Omental fat pad (tissue), 3 donors: ENCODE measurements at regions not wholly inside any gene's neighbourhood (a gene's known extent, or its start where the extent isn't known, plus 50 kb on each side); places are given as distances from the start of the nearest gene placed in this dataset.

Experiments
- ATAC-seq: fragments of 150-250 bp; one replicate; pipeline ENCODE4 v1.9.1; 2016; ENCODE audit warnings: mild to moderate bottlenecking, moderate library complexity; ENCODE audit not compliant: low FRiP score
- DNase-seq: peaks from one replicate; pipeline ENCODE4 v3.0.0-alpha.2; 2019; ENCODE audit warnings: low spot score
- CTCF ChIP-seq, 3 donors: fragments of 450-650 bp; IDR thresholded peaks; one replicate each; pipeline ENCODE4 v1.5.1; 2016 to 2017; ENCODE audit warnings: antibody characterized with exemption in 3 of 3, mild to moderate bottlenecking in 3 of 3, moderate library complexity in 2 of 3

GRCh38 chr10:62543571-62544355 lies 169.6 kb downstream of the ZNF365 start:
- TF ChIP-seq CTCF (IDR thresholded peaks at IDR 0.05), result no peak
- ATAC-seq, result no peak
- no peak for DNase-seq

GRCh38 chr10:62545160-62546066 lies 171.2 kb downstream of the ZNF365 start:
- TF ChIP-seq CTCF (IDR thresholded peaks at IDR 0.05), result no peak
- peak; percentile 65 for ATAC-seq
- no peak for DNase-seq

- no peak for DNase-seq
- no peak for ATAC-seq
- TF ChIP-seq CTCF (IDR thresholded peaks at IDR 0.05), result no peak
These were observed 174.5 kb downstream of the ZNF365 start for GRCh38 chr10:62548686-62549085.

GRCh38 chr10:62550173-62550572 lies 176.0 kb downstream of the ZNF365 start:
- TF ChIP-seq CTCF (IDR thresholded peaks at IDR 0.05), result no peak
- DNase-seq (no peak), ATAC-seq (no peak)

GRCh38 chr10:62554632-62555199 lies 180.5 kb downstream of the ZNF365 start:
- ATAC-seq, result no peak
- TF ChIP-seq CTCF (IDR thresholded peaks at IDR 0.05), result no peak
- DNase-seq, result no peak

- no peak for TF ChIP-seq CTCF (IDR thresholded peaks at IDR 0.05)
- DNase-seq, result no peak
- ATAC-seq, result no peak
These were observed 185.5 kb downstream of the ZNF365 start for GRCh38 chr10:62559481-62560200.
